ENCODE measurements at regions not wholly inside any gene's neighbourhood (a gene's known extent, or its start where the extent isn't known, plus 50 kb on each side); places are given as distances from the start of the nearest gene placed in this dataset.

DNA sequence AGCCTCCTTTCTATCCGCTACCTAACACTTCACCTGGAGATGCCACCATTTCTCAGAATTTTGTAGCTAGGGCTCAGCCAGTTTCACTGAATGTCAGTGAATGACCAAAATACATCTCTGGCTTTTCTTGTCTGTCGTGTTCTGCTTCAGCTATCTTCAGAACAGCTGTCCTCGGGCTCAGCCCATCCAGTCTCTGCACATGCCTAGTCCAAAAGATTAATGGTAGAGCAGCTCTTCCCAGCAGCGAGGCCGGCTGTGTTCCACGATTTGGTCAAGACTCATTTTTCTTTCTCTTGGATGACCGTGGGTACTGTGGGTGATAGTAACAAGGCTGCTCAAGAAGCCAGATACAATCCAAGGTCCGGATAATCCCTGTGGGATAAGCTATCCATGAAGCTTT is 342.8 kb downstream of the GABRG2 start:
- Histone ChIP-seq H3K4me3 (ENCODE audit: control insufficient read depth in 2 of 3, extremely low read depth in 1 of 3, insufficient read depth in 2 of 3, low read depth in 1 of 3, low read length in 3 of 3) (no peak overlapping the region), H3K36me3 (ENCODE audit: control insufficient read depth in 2 of 2, extremely low read depth in 1 of 2, insufficient read depth in 2 of 2, low read length in 2 of 2) (no peaks in the 10 kb centered on the region), H3K9me1 (ENCODE audit: control insufficient read depth, extremely low read depth, insufficient read depth, low read length) (no peaks in the 10 kb centered on the region), H3K4me1 (ENCODE audit: control insufficient read depth, extremely low read depth, insufficient read depth, low read length) (no peaks in the 10 kb centered on the region), H2AFZ (ENCODE audit: control insufficient read depth, low read length) (no peak overlapping the region), H3K79me2 (ENCODE audit: control insufficient read depth, insufficient read depth, low read length) (no peaks in the 10 kb centered on the region), H3K9me3 (ENCODE audit: control insufficient read depth, low read depth, low read length) (no peaks in the 10 kb centered on the region), H3K27ac (ENCODE audit: control insufficient read depth, insufficient read depth, low read length) (no peak overlapping the region), H3K4me2 (ENCODE audit: control insufficient read depth, extremely low read depth, insufficient read depth, low read depth, low read length) (no peak overlapping the region), H3K9ac (ENCODE audit: control insufficient read depth, extremely low read depth, insufficient read depth, low read length) (no peak overlapping the region), H4K20me1 (ENCODE audit: control insufficient read depth, extremely low read depth, insufficient read depth, low read length) (no peaks in the 10 kb centered on the region), H3K27me3 (ENCODE audit: control insufficient read depth, extremely low read depth, insufficient read depth, low read length) (no peaks in the 10 kb centered on the region)
- dilution Hi-C loops (cut with MboI; ENCODE audit: extremely low pct_ligation_motif_present, low sequenced_read_pairs), result no loop called here
- DNase-seq (ENCODE audit: low read depth, low spot score) (no peak), FAIRE-seq (no peak)
- TF ChIP-seq EZH2 (IDR thresholded peaks at IDR 0.05; ENCODE audit: low read length), result no peak
- TF ChIP-seq, protein P1, sequence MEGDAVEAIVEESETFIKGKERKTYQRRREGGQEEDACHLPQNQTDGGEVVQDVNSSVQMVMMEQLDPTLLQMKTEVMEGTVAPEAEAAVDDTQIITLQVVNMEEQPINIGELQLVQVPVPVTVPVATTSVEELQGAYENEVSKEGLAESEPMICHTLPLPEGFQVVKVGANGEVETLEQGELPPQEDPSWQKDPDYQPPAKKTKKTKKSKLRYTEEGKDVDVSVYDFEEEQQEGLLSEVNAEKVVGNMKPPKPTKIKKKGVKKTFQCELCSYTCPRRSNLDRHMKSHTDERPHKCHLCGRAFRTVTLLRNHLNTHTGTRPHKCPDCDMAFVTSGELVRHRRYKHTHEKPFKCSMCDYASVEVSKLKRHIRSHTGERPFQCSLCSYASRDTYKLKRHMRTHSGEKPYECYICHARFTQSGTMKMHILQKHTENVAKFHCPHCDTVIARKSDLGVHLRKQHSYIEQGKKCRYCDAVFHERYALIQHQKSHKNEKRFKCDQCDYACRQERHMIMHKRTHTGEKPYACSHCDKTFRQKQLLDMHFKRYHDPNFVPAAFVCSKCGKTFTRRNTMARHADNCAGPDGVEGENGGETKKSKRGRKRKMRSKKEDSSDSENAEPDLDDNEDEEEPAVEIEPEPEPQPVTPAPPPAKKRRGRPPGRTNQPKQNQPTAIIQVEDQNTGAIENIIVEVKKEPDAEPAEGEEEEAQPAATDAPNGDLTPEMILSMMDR (optimal IDR thresholded peaks at IDR 0.05 in 1 of 3, IDR thresholded peaks at IDR 0.05 in 1 of 3, conservative IDR thresholded peaks at IDR 0.05 in 1 of 3; ENCODE audit: extremely low read depth in 1 of 3, insufficient read depth in 2 of 3, low read length in 3 of 3), result no peak

DNA sequence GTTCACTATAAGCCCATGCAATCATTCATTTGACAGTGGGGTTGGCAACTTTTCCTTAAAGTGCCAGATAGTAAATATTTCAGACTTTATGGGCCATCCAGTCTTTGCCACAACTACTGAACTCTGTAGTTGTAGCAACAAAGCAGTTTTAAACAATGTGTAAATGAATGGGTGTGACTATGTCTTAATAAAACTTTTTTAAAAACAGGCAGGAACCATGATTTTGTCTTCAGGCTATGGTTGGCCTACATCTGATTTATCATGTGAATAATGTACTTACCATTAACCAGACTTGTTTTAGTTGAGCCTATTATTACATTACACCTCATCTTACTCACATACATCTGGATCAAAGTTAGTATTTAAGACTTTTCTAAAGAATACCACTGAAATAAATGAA is 361.6 kb downstream of the GABRG2 start:
- no peak for DNase-seq (ENCODE audit: low read depth, low spot score)
- dilution Hi-C loops (cut with MboI; ENCODE audit: extremely low pct_ligation_motif_present, low sequenced_read_pairs), result no loop called here
- Histone ChIP-seq H3K9me1 (ENCODE audit: control insufficient read depth, extremely low read depth, insufficient read depth, low read length) (no peaks in the 10 kb centered on the region), H3K4me1 (ENCODE audit: control insufficient read depth, extremely low read depth, insufficient read depth, low read length) (no peaks in the 10 kb centered on the region), H3K9ac (ENCODE audit: control insufficient read depth, extremely low read depth, insufficient read depth, low read length) (no peak overlapping the region), H2AFZ (ENCODE audit: control insufficient read depth, low read length) (no peak overlapping the region), H3K27ac (ENCODE audit: control insufficient read depth, insufficient read depth, low read length) (no peak overlapping the region), H3K27me3 (ENCODE audit: control insufficient read depth, extremely low read depth, insufficient read depth, low read length) (no peaks in the 10 kb centered on the region), H3K9me3 (ENCODE audit: control insufficient read depth, low read depth, low read length) (no peaks in the 10 kb centered on the region), H4K20me1 (ENCODE audit: control insufficient read depth, extremely low read depth, insufficient read depth, low read length) (no peaks in the 10 kb centered on the region), H3K79me2 (ENCODE audit: control insufficient read depth, insufficient read depth, low read length) (no peaks in the 10 kb centered on the region), H3K4me2 (ENCODE audit: control insufficient read depth, extremely low read depth, insufficient read depth, low read depth, low read length) (no peak overlapping the region), H3K36me3 (ENCODE audit: control insufficient read depth in 2 of 2, extremely low read depth in 1 of 2, insufficient read depth in 2 of 2, low read length in 2 of 2) (no peaks in the 10 kb centered on the region), H3K4me3 (ENCODE audit: control insufficient read depth in 2 of 3, extremely low read depth in 1 of 3, insufficient read depth in 2 of 3, low read depth in 1 of 3, low read length in 3 of 3) (no peak overlapping the region)
- no peak for FAIRE-seq
- TF ChIP-seq, protein P1 (optimal IDR thresholded peaks at IDR 0.05 in 1 of 3, IDR thresholded peaks at IDR 0.05 in 1 of 3, conservative IDR thresholded peaks at IDR 0.05 in 1 of 3; ENCODE audit: extremely low read depth in 1 of 3, insufficient read depth in 2 of 3, low read length in 3 of 3), result no peak
- TF ChIP-seq EZH2 (IDR thresholded peaks at IDR 0.05; ENCODE audit: low read length), result no peak

Data from keratinocyte (primary cell).